HuH-7 (cell line): ENCODE measurements at regions not wholly inside any gene's neighbourhood (a gene's known extent, or its start where the extent isn't known, plus 50 kb on each side); places are given as distances from the start of the nearest gene placed in this dataset.

ENCODE experiments used
- DNase-seq: peaks from one replicate; pipeline ENCODE4 v3.0.0; 2011; ENCODE audit warnings: low spot score

DNA sequence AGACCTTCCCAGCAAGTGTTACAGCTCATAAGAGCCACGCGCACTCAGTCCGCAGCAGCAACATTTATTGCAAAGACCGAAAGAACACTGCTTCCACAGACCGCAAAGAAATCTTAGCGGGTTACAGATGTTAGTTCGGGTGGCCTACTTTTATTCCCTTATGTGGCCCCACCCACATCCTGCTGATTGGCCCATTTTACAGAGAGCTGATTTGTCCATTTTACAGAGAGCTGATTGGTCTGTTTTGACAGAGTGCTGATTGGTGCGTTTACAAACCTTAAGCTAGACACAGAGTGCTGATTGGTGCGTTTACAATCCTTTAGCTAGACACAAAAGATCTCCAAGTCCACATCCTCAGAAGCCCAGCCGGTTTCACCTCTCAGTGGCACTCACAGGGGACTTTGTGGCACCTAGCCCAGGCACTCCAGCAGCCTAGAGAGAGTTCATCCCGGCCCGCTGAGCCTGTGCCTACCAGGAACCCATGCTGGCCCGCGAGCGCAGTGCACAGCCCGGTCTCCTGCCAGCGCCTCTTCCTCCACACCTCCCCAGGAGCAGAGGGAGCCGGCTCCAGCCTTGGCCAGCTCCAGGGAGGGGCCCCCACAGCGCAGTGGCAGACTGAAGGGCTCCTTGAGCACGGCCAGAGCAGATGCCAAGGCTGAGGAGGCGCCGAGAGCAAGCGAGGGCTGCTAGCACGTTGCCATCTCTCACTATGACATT, 244.3 kb upstream of the TSHZ2 start:
- no peak for DNase-seq

DNA sequence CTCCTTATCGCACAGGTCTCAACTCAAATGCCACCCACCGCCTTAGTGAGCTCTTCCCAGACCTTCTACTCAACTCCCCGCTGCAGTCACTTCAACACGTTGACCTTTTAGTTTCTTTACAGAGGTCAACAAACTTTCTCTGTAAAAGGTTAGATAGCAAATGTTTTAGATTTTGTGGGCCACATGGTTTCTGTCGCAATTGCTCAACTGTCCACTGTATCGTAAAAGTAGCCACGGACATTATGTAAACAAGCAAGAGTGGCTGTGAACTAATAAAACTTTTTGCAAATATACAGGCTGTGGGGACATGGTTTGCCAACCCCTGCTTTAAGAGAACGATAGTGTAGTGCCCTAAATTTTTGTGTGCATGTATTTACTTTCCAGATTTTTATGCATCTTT, 247.6 kb upstream of the TSHZ2 start:
- DNase-seq: peak; percentile 48

DNA sequence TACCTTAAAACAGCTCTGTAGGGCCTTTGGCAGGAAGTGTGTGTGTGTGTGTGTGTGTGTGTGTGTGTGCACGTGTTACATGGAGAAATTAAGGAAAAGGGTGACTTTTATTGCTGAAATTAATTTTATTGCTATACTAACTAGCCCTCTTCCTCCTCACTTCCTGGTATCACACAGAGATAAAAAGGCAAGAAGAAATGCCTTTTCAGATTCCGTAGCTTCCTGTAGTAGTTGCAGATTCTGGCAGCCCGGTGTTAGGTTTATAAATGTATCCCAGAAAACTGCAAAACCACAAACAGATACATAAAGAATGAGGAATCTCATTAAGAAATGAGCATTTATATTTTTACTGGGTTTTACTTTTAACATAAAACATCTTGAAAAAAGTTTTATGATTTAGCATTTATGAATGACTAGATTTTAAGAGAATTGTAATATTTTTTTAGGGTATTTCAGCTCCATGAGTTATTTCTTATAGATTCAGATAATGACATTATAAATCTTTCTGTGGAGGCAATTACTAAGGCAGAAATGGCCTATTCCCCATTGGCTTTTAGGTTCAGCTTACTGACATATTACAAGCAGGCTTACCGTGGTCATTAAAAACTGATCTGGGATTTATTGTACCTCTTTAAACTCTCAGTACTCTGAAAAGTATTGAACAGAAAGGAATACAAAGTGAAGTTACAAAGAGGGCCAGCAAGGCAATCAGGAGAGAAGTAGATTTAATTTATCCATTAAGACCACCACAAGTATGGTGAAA, 249.1 kb upstream of the TSHZ2 start:
- no peak for DNase-seq

DNA sequence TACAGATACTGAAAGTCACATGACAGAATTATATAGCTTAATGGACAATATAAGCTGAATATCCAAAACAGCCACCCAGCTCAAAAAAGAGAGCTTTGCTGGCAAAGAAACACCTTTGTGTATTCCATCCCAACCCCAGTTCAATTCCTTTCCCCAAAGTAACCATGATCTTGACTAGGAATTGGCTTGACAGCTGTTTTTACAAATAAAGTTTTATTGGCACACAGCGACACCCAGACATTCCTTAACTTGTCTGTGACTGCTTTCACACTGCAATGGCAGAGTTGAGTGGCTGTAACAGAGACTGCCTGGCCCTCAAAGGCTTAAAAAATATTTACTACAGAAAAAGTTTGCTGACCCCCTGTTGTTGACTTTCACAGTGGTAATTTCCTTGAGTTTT, 264.0 kb upstream of the TSHZ2 start:
- DNase-seq: no peak

GRCh38 chr20:52704553-52704952, 267.6 kb upstream of the TSHZ2 start:
- no peak for DNase-seq

DNA sequence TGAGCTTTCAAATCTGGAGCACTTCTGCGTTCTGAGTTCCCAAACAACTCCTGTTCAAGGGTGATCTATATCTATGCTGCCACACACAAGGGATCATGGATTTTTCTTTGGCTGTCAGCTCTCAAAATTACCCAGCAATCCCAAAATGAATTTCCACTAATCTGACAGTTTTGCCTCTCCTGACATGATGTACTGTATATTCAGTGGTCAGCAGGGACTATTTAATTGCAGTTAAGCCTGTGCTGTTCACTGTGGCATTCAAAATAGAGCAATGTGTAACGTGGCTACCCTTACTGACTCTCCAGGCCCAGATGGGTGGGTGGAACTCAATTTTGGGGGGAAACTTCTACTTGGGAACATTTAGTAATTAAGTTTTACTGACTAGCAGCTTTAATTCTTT, 283.8 kb upstream of the TSHZ2 start:
- no peak for DNase-seq

GRCh38 chr20:52684905-52685304, 287.3 kb upstream of the TSHZ2 start:
- DNase-seq: no peak

- no peak for DNase-seq
These were observed 288.0 kb upstream of the TSHZ2 start for GRCh38 chr20:52684176-52684575.

- no peak for DNase-seq
These were observed 288.4 kb upstream of the TSHZ2 start for GRCh38 chr20:52683761-52684160.

- DNase-seq: no peak
These were observed 289.9 kb upstream of the TSHZ2 start for GRCh38 chr20:52682237-52682636.

DNA sequence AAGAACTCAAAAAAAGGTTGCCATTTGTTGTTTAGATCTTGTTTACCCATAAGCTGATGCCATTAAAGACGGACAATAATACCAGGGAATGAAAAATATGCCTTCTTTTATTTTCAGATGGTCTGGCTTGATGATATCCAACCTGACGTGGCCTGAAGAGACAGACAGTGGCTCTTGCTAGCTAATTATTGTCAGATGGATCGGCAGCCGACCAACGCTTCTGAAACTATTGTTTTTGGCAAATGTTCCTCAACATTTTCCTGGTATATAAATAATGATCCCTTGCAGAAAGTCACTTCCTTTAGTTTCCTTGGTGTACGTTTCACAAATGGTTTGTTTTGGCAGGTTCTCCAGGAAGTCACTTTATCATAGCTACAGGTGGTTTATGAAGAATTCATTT, 290.9 kb upstream of the TSHZ2 start:
- no peak for DNase-seq

GRCh38 chr20:52677216-52677615, 294.9 kb upstream of the TSHZ2 start:
- no peak for DNase-seq

DNA sequence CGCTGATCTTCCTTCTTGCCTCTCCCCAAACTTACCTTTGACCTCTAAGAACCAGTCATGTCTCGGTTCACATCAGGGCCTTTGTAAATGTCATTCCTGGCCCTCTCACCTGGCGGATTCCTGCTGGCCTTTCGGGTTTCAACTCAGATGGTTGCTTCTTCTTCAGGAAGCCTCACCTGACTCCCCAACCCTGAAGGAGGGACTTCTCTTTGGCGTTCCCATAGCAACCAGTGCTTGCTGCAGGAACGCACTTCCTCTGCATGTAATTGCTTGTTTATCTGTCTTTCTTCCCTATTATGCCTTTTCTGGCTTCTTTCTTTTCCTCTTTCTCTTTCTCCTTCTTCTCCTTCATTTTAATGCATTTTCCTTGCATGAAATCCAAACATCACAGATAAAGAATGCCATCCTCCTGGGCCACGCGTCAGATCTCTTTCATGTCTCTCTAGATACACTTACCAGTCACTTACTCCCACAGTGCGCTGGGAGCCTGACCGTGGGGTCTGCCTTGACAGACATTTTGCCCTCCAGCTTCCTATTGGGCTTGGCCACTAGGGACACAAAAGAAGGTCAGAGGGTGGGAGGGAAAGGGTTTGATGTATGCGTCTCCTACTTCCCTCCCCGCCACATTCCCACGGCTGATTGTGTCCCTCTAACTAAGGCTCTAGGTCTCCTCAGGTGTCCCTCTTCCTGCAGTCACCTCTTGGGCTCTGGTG, 295.7 kb upstream of the TSHZ2 start:
- no peak for DNase-seq

DNA sequence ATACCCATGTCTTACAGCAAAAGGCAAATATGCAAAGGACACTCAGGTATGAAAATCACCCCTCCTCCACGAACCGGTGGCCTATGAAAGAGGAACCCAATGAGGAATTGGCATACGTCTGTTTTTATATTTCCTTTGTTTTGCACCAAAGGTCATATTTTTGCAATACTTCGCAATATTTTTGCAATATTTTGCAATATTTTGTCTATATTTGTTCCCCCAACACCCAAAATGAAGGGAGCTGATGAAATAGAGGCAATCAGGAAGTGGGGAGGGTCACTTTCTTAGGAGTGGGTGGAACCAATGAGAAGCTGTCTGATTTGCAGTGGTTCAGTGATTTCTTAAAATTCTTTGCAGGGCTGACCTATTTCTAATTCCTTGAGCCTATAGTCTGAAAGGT, 296.8 kb upstream of the TSHZ2 start:
- DNase-seq: no peak

- DNase-seq: no peak
These were observed 303.5 kb upstream of the TSHZ2 start for GRCh38 chr20:52668626-52669025.

- no peak for DNase-seq
These were observed 304.8 kb upstream of the TSHZ2 start for GRCh38 chr20:52667358-52667757.

- DNase-seq: no peak
These were observed 306.7 kb upstream of the TSHZ2 start for GRCh38 chr20:52665441-52665840.

DNA sequence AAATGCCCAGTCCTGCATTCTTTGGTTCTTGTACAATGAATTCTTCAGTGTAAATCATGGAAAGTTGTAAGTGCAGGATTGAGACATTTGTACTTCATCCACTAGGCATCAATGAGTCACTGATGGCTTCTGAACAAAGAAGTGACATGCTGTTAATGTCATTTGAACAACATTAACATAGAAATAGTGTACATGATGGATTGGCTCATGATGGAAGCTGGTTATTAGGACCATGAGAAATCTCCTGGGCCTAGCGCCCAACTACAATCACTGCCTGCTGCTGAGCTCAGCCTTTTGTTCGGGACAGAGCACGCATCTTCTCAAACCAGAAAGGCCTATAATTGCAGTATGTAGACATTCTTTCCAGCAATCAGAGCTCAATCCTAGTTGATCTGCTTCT, 316.8 kb upstream of the TSHZ2 start:
- no peak for DNase-seq

GRCh38 chr20:52654567-52654966, 317.6 kb upstream of the TSHZ2 start:
- no peak for DNase-seq

- DNase-seq: no peak
These were observed 319.9 kb upstream of the TSHZ2 start for GRCh38 chr20:52652271-52652670.

DNA sequence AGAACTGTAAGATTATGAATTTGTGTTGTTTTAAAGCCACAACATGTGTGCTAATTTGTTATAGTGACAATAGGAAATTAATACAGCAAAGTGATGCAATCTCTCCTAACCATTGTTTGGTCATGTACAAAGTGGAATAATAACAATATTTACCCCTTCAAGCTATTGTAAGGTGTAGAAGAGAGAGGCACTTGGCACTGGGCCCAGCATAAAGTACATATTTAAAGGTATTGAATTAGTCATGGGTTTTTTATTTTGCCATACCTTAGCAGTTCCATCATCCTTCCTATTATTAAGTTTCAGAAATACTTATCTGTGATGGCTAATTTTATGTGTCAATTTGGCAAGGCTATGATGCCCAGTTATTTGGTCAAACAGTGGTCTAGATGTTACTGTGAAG, 322.4 kb upstream of the TSHZ2 start:
- no peak for DNase-seq

- DNase-seq: no peak
These were observed 326.3 kb upstream of the TSHZ2 start for GRCh38 chr20:52645822-52646221.

DNA sequence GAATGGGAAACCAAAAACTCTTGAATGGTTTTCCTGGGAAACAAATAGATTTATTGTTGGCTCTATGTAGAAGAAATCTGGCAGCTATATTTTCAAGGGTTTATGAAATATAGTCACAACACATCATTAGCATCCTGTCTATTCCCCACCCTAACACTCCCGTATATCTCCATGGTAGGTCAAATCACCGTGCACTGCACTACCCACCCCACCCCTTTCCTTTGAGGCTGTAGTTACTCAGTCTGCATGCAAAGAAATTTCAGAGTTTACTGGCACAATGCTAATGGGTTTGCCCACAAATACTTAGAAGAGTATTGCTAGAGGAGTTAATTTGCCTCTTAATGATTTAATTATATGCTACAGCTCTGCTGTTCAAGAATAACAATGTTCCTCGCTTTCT, 329.1 kb upstream of the TSHZ2 start:
- DNase-seq: no peak
